ENCODE measurements at regions not wholly inside any gene's neighbourhood (a gene's known extent, or its start where the extent isn't known, plus 50 kb on each side); places are given as distances from the start of the nearest gene placed in this dataset.

DNA sequence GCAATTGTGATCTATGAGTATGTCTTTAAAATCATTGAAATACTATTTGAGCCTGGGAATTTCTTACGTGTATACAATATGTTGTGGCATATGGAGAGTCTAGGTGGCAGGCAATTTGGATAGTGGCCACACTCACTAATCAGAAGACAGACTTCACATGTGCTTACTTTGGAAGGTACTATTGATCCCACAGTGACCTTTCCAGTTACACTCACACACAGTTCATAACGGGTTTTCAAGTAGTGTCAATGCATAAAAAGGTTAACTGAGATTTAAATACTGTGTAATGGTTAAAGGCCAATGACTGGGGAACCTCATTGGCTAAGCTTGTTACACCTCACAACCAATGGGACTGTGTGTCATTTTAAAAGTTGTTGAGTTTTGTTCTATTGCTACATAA, 783.2 kb downstream of the RPA4 start:
- DNase-seq (ENCODE audit: low read depth): no peak

DNA sequence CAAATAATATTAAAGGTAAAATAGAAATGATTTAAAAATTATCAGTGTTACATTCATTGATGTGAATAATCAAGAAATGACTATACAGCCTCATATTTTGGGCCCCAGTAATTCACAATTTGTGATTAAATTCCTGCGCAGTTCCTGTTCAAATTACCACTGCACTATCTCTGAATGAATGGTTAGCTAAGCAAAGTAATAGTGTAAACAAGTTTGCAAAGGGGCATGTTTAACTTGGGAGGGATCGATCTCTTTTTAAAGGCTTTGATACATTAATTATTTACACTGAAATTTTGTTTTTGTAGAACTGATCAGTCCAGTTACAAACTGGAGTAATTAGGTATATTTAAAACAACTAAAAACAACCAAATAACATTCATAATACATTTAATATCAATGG, 784.4 kb downstream of the RPA4 start:
- no peak for DNase-seq (ENCODE audit: low read depth)

DNA sequence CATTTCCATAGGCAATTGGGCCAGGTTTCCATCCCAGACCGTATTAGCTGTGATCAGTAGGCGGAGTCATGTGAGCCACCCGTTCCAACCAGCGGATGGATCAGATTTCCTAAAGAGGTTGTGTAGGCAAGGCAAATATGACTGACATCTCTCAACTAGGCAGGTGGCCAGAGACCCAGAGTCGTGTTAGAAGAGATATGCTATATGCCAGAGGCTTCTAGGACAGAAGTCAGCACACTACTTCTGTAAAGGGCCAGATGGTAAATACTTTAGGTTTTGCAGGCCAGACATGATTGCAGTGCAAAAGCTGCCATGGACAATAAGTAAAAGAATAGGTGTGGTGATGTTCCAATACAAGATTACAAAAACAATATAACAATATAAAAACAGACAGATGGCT, 788.4 kb downstream of the RPA4 start:
- no peak for DNase-seq (ENCODE audit: low read depth)

DNA sequence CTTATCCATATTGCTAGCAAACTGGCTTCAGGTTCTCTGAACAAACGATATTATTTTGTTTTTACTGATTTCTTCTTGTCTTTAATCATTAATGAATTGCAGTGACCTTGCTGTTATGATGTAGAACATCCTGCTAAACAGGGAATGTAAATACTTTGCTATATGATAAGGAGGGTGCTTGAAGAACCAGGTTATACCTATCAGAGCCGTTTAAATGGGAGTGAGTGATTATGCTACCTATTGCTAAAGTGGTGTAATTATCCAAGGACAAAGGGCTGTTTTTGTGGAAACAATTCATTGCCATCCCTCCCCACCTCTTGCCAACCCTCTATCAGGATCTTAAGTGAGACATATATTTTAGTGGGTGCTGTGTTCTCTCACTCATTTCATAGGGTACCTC, 788.9 kb downstream of the RPA4 start:
- DNase-seq (ENCODE audit: low read depth): no peak

DNA sequence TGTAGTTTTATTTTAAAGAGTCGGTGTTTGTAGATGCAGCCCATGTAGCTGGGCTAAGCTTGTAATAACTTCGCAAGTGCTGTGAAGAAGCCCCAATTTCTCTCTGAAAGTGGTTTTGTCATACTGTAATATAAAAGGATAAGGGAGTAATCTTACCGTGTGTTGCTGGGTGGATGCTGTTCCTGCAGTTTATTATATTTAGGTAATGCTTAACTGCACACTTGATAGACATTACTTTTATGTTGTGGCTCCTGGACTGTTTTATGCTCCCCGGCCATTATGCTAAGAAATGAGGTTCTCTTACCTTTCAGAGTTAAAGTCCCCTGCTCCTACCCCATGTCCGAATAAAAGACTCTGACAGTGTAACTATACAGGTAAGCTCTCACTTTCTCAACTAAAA, 789.4 kb downstream of the RPA4 start:
- no peak for DNase-seq (ENCODE audit: low read depth)

DNA sequence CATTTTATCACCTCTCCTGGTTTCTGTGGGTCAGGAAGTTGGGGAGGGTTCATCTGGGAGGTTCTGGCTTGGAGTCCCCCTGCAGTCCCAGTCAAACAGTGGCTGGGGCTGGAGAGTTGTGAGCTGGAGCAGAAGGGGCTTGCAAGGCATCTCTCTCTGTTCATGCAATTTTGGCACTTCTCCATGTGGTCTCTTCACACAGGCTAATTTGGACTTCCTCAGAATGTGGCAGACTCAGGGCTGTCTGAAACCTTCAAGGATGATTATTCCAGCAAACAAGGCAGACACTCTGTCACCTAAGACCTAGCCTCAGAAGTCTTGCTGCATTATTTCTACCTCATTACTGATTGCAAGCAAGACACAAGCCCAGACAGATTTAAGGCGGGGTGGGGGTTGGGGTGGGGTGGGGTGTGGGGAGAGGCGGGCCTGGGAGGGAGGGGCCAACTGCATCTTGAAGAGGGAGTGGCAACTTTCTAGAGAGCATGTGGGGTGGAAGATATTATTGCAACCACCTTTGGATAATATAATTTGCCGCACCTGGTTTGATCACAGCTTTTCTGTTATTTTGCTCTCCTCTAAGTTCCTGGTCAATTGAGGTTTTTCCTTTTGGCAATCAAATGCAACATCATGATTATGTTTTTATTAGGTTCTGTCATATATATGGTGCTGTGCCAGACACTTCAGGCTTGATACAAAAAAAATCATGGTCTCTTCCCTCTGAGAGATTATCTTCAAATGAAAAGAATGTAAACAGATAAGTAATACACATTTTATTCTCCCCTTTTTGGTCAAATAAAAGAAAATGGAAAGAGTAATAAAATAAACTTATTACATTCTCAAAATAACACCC, 799.5 kb downstream of the RPA4 start:
- no peak for DNase-seq (ENCODE audit: low read depth)

DNA sequence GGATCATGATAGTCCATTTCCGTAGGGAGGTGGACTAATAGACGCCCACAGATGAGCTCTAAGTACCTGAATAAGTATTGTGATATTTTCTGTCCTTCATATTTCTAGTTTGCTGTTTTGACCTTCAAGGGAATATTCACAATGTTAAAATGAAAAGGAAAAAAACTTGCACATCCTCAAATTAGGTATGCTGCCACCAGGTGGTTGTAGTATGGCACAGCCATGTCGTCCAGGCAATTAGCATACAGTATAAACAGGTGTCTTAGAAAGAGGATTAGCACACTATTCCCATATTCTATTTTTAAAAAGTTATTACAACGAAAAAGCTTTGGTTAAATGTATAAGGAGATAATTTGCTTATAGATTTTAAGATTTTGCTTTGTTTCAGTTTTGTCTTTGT, 802.0 kb downstream of the RPA4 start:
- peak; percentile 33 for DNase-seq (ENCODE audit: low read depth)

DNA sequence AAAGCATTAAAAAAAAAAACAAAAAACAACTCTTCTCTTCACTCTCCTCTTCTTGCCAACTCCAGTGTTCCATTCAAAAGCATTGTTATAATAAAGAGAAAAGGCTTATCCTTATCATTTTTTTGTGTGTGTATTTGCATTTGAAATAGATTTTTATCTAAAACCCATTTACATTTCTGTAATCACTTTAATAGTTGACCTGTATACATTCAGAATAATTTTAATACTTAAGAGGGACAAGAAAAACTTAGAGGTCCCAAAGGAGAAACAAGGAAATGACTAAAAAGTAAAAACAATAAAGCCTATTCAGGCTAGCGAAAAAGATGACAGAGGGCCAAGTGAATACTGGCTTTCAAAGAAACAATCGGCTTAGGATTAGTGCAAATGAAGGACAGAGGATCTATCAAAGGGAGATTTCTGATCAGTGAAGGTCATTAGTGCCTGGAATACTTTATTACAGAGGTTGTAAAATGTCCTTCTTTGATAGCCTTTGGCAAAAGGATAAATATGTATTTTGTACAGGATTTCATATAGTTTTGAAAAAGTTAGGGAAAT, 808.3 kb downstream of the RPA4 start:
- DNase-seq (ENCODE audit: low read depth): no peak

DNA sequence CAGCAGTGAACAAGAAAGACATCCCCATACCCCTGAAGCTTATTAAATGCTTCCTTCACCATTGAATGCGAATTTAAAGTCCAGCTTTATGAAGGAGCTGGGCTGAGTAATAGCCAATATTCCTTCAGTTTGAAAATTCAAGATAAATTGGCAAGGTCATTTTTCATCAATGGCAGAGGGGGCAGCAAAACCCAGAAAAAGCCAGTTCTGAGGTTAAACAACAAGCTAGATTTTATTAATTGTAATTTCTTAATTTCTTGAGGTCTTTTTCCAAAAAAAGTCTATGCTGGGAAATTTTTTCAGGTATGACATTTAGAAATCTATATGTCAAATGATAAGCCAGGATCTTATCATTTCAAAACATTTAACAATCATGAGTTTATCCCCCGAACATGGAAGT, 808.9 kb downstream of the RPA4 start:
- no peak for DNase-seq (ENCODE audit: low read depth)

DNA sequence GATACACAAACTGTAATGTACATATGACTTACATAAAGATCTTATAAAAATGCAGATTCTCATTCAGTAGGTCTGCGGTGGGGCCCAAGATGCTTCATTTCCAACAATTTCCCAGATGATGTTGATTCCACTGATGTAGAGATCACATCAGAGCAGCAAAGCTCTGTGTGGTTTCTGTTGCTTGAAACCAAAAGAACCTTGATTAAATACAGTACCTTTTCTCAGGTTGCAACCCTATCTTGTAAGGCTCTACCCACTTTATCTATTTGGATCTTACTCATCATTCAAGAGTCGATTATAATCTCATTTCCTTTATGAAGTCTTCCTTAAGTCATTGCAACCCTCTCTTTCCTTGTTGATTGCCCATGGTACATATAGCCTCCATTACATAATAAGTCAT, 816.8 kb downstream of the RPA4 start:
- DNase-seq (ENCODE audit: low read depth): no peak

DNA sequence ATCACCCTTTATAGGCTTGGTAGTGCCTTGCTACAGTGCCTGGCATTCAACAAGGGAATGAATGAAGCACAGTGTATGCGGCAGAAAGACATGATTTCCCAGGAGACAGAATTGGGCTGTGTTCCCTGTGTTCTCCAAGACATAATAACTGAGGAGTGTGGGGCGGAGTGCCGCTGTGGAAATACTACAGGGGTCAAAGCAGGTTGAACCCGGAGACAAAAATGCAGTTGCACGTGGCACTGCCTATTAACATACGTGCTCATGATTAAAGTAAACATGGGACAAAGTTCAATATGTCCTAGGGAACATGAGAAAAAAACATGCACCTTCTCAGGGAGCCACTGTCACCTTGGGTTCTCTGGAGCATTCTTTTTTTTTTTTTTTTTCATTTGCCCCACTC, 820.8 kb downstream of the RPA4 start:
- DNase-seq (ENCODE audit: low read depth): no peak

DNA sequence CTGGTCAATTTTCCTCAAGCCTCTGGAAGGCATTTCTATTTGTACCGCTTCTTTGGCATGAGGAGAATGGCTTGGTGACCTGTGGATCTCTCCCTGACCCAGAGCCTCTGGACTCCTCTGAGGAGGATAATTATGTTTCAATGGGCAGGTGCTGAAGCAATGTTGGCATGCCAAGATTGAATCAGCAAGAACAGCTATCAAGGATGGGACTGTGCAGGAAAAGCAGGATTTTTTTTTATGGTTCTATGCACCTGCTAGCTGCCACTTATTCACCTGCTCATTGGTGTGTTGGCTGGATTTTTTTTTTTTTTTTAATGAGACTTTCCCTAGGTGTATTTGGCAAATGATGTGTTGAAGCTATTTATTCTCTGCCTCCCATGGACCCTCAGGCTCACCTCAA, 821.2 kb downstream of the RPA4 start:
- no peak for DNase-seq (ENCODE audit: low read depth)

DNA sequence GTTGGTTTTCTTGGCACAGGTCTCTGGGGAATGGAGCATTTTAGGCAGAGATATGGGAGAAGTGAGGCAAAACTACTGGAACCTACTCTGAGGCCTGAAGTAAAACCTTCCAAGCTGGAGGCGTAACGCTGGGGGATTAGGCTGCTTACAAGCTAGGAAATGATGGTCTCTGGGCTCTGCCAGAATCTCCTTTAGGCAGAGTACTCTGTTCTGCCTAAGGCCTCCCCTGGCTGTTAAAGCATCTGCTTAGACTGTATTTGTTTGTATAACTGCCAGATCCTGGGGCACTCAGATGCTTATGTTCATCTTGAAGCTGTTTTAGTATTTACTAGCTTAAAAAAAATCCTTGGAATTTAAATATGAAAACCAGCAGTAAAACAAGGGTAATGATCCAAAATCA, 822.2 kb downstream of the RPA4 start:
- peak; percentile 18 for DNase-seq (ENCODE audit: low read depth)

DNA sequence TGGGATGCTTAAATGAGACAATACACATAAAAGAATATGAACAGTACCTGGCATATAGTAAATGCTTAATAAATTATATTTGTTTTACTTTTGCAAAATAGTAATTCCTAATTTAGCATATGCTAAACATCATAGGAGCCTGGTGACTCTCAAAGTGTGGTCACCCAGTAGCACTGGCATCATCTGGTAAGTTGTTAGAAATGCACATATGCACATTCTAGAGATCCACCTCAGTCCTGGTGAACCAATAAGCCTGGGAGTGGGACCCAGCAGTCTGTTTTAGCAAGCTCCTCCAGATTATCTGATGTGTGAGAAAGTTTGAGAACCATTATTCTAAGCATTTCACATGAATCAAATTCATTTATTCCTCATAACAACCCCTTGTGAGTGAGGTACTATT, 830.4 kb downstream of the RPA4 start:
- no peak for DNase-seq (ENCODE audit: low read depth)

DNA sequence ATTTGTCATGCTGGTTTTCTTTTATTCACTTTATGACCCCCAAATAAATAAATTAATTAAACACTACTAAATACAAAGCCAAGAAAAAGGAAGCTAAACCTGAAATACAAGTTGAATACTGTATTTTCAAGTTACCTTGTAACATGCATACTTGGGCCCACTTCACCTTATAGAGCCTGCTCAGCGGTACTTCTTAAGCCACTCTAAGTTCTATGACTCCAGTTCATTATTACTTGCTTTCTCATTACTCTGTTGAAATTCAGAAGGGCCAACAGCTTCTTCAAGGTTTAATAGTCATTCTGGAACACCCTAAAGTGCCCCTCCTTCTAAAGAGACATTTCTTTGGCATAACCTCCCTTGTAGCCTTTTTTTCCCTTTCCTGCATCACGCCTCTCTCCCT, 844.5 kb downstream of the RPA4 start:
- no peak for DNase-seq (ENCODE audit: low read depth)

DNA sequence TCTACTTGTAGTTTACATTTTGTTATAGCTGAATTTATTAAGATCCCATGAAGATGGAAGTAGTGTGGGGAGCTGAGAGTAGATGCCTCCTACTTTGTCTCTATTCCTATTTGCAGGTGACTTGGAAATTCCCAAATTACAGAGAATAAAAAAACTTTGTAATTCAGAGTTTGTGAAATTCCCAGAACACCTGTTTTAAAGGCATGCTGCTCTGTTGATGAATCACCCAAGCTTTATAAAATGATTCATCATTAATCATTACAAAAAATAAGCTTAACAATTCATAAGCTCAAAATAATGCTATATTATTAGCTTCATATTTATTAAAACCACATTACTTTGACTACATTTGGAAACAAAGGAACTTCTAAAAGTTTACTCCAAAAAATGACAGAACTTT, 856.3 kb downstream of the RPA4 start:
- no peak for DNase-seq (ENCODE audit: low read depth)

DNA sequence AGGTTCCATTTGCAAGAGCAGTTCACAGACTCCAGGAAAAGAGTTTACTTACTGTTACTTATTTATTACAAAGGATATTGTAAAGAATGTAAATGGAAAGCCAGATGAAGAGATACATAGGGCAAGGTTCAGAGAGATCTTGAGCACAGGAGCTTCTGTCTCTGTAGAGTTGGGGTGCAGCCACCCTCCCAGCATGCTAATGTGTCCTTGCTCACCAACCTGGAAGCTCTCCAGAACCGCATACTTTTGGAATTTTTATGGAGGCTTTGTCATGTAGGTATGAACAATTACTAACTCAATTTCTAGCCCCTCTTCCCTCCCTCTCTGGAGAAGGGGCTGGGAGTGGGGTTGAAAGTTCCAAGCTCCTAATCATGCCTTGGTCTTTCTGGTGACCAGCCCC, 857.2 kb downstream of the RPA4 start:
- peak; percentile 61 for DNase-seq (ENCODE audit: low read depth)

DNA sequence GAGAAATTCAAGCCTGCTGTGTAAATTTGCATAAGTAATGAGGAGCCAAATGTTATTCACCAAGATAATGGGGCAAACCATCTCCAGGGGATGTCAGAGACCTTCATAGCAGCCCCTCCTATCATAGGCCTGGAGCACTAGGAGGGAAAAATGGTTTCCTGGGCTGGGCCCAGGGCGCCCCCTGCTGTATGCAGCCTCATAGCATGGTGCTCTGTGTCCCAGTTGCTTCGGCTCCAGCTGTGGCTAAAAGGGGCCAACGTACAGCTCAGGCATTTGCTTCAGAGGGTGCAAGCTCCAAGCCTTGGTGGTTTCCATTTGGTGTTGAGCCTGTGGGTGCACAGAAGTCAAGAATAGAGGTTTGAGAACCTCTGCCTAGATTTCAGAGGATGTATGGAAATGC, 859.3 kb downstream of the RPA4 start:
- no peak for DNase-seq (ENCODE audit: low read depth)

DNA sequence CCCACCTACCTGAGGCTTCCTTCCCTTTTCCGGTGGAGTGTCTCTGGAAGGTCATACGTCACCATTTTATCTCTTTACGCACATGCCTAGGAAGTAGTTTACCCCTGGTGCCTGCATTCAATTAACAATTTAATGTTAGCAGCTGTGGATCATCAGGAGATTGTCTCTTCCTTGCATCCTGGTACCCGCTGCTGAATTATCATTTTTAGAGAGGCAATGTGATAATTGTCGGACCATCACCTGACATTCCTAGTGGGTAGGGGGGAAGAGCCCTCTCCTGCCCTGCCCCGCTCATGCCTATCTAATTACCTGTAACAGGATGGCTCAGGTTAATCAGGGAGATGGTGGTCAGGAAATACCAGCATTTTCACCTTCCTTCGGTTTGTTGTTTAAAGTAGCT, 863.6 kb downstream of the RPA4 start:
- no peak for DNase-seq (ENCODE audit: low read depth)

DNA sequence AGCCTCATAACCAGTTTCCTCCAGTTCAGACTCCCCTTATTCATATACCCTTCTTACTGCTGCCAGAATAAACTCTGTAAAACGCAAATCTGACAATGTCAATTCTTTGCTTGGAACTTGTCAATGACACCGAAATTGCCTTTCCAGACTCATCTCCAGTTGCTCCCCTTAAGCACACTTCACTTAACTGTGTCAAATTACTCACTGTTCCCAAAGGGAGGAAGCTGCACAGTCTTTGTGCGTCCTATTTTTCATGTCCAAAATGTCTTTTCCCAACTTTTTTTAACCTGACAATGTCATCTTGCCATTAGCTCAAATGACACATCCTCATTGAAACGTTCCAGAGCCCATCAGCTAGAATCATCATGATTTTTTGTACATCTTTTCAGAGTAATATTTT, 867.3 kb downstream of the RPA4 start:
- DNase-seq (ENCODE audit: low read depth): no peak

DNA sequence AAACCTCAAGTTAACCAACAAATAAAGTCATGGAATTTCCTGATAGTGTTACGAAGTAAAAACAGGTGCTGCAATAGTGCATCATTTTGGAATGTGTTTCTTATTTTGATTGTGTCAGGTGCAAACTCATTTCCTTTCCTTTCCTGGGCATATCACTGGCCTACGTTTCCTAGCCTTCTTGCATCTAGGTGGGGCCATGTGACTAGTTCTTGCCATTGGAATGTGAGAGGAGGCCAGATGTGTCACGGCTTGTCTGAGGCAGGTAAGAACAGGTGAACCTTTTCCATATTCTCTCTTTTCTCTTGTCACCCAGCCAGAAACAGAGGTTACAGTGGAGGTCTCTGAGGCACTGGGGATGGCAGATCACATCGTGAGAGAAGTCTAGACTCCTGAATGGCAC, 868.0 kb downstream of the RPA4 start:
- no peak for DNase-seq (ENCODE audit: low read depth)

DNA sequence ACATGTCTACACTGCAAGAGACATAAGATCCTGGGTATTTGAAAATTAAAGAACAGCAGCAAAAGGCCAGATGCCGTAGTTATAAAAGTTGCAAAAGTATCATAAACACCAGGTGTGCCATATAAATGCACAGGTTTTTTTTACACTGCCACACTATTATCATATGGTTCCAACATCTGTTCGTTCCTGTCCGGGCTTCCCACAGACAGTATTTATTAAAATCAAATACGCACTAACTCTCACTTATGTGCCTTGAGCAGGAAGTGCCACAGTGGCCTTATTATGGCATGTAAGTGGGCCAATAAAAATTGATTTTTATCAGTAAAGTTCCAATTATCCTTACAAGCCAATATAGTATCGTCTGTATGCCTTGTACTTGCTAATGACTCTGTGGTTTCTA, 873.2 kb downstream of the RPA4 start:
- DNase-seq (ENCODE audit: low read depth): no peak

DNA sequence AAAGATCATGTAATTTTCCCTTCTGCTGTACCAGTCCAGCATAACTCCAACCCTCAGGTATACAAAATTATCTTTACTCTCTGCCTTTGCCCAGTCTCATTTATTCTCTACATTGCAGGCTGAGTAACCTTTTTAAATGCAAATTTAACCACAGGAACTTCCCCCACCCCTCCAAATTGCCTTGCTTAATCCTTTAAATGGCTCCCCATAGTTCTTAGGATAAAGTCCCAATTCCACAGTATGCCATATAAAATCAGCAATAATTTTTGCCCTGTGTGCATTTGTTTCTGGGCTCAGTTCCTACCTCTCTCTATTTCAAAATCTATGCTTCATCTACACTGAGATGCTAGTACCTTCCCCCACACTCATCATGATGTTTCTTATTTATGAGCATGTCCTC, 879.7 kb downstream of the RPA4 start:
- DNase-seq (ENCODE audit: low read depth): no peak

DNA sequence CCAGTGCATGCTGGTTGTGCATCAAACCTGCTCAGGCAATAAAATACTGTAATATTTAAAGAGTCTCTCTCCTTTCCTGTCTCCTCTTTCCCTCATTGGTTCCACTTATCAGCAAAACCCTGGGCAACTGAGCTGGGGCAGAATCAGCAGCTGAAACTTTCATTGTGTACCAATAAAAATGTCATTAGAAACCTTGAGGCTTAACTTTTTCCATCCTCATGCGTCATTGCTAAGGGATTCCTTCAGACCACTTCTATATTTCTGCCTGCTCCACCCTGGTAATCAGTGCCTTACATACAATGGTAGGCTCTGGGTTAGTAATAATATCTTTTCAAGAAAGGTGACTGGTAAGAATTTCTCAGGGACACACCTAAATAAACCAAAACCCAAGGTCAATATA, 880.3 kb downstream of the RPA4 start:
- no peak for DNase-seq (ENCODE audit: low read depth)
